ENCODE measurements at regions not wholly inside any gene's neighbourhood (a gene's known extent, or its start where the extent isn't known, plus 50 kb on each side); places are given as distances from the start of the nearest gene placed in this dataset.

DNA sequence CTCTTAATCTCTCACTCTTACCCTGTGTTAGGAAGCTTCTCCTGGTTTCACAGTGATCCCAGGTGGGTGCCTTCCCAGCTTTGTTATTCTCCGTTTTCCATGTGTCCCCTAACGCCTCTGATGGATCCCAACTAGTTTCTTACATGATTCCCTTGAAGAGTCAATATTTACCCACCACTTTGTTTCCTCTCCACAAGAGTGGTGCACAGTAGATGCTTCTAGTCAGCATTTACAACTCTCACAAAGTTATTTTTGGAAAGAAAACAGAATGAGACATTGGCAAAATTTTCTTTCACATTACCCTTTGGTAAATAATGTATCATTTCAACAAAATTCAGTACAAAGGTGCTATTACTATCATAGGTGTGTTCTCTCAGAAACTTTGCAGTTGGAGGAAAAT, 1611.1 kb upstream of the ZEB2 start:
- no peak for DNase-seq (ENCODE audit: low spot score)

DNA sequence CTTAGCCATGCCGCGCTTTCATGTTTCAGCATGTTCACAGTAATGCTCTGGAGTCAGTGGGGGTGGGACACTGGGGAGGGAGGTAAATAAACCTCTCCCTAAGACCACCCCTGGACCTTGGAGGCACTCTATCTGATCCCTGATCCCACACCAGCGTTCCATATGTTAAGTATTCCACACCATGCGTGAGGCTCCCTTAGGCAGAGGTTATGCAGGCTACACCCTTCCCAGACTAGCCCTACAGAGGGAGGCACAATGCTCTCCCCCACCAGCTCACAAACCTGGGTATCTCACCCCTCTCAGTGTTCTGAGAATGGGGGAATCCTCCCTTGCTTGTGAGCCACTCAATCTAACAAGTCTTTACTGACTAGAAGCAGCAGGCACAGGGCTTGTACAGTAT, 1610.4 kb upstream of the ZEB2 start:
- no peak for DNase-seq (ENCODE audit: low spot score)

DNA sequence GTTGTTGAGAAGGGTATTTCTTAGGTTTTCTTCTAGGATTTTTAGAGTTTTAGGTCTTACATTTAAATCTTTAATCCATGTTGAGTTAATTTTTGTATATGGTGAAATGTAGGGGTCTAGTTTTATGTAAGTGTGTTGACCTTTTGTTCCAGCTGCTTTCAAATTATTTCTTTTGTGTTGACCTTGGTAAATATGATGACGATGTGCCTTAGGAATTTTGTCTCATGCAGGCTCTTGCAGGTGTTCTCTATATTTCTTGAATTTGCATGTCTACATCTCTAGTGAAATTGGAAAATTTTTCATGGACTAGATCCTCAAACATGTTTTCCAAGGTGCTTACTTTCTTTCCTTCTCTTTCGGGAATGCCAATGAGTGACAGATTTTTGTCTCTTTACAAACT, 1609.3 kb upstream of the ZEB2 start:
- DNase-seq (ENCODE audit: low spot score): no peak

DNA sequence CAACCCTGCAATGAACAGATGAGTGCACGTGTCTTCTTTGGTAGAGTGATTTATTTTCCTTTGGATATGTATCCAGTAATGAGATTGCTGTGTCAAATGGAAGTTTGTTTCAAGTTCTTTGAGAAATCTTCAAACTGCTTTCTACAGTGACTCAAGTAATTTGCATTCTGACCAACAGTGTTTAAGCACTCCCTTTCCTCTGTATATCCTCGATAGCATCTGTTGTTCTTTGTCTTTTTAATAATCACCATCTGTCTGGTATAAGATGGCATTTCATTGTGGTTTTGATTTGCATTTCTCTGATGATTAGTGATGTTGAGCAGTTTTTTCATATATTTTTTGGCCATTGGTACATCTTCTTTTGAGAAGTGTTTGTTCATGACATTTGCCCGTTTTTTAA, 1608.3 kb upstream of the ZEB2 start:
- no peak for DNase-seq (ENCODE audit: low spot score)

DNA sequence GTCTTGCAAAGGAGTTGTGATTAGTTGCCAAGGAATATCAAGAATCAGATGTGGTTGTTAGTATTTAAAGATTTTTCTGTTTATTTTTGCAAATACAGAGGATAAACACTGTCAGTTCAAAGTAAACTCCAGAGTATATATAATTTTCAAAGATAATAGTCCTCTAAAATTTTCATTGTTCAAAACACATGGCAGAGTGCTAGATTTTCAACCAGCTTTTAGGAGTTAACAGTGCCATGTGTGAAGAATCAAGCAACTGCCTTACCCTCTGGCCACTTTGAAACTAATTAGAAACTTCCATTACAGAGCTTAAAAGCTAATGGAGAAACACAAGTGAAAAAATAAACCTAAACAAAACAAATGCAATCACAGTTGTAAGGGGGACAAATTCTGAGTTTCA, 1605.6 kb upstream of the ZEB2 start:
- DNase-seq (ENCODE audit: low spot score): no peak

DNA sequence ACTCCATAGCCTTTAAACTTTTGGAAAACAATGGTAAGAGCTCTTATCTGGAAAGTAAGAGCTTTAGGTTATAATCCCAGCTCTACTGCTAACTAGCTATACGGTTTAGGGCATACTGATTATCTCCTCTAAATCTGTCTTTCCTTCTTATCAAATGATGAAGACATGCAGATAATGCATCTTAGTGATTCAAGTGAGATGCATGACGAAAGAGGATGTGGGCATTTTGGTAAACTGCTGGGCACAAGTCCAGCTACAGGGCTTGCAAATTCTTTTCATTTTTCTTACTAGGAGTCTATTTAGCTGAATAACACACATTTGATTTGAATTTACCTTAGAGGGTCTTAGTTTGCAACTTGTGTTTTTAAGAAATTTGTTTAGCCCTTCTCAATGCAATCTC, 1604.8 kb upstream of the ZEB2 start:
- DNase-seq (ENCODE audit: low spot score): no peak

DNA sequence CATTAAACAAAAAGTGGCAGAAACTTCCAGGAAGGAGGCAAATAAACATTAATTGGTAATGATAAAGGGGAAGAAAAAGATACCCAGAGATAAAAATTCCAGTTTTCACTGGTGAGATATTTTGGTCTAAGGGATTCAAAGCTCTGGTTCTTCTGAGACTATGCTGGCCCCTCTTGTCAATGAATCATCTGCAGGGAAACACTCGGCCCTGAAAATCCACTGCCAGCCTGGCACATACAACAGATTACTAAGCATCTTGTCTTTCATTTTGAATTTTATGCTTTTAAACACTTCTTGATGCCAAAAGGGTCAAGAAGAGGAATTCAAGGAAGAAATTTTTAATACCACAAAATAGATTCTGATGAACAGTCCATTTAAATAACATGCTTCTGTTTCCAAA, 1603.8 kb upstream of the ZEB2 start:
- DNase-seq (ENCODE audit: low spot score): no peak

DNA sequence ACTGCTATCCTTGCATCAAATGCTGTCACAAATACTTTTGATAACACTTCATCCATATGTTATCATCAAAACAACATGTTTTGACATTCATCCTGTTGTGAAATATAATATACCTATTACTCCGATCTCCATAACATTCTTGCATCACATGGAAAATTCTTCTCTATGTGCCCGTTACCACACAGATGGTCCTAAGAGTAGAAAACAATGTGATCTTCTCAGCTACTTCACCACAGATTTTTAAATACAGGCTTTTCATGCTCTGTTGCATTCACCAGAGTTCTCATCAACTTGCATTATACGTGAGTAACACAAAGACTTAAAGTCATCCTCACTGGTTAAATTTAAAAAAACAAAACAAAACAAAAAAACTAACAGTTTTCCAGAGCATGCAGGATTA, 1603.3 kb upstream of the ZEB2 start:
- DNase-seq (ENCODE audit: low spot score): no peak

DNA sequence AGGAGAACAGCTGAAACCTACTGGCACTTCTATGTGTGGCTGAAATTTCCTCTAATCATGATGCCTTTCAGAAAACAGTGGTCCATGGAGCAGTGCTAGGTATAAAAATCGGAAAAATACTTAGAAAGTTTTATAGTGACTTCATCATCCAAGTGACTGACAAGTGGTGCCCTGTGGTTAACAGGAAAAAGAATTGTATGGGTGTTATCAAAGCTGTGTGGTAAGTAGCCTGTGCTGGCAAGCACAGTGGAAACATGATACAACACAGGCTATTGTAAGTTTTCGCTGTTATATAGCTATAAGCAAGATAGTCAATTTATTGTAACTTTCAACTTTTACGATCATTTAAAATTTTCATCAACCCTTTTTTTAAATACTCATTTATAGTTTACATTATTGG, 1599.7 kb upstream of the ZEB2 start:
- no peak for DNase-seq (ENCODE audit: low spot score)

DNA sequence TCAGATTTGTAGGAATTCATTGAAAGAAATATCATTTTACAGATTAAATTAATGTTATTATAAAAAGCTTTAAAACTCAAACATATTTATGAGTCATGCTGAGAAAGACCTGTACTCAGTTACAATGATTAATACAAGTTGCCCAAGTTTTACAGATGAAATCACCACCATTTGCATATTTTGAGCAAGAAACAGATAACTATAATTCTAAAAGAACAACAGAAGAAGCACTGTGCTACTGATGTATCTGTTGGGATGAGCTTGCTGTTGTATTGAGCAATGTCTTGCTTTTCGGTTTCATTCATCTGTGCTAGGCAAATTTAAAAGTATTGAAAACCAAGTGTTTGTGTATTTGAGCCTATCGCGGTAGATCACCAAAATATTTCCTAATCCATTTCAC, 1589.1 kb upstream of the ZEB2 start:
- no peak for DNase-seq (ENCODE audit: low spot score)

DNA sequence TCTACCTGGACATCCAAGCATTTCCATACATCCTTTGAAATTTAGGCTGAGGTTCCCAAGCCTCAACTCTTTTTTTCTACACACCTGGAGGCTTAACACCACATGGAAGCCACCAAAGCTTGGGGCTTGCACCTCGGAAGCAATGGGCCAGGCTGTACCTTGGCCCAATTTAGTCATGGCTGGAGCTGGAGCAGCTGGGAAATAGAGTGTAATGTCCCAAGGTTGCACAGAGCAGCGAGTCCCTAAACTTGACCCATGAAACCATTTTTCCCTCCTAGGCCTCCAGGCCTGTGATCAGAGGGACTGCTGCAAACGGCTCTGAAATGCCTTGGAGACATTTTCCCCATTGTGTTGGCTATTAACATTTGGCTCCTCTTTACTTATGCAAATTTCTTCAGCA, 1574.3 kb upstream of the ZEB2 start:
- DNase-seq (ENCODE audit: low spot score): no peak

DNA sequence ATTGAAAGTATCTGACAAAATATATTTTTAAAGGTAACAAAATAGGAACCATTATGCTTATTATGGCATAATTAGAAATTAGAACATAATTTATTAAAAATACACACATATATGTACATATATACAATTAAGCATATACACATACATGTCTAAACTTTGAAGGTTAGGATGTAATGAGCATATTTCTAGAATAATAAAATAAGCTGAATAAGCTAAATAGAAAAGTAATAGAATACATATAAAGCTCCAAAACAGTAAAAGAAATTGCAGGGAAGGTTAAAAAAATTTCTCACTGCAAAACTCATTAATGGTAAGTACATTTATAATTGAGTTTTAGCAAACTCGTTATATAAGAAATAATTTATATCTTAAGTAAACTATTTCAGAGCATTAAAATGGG, 1561.5 kb upstream of the ZEB2 start:
- no peak for DNase-seq (ENCODE audit: low spot score)

DNA sequence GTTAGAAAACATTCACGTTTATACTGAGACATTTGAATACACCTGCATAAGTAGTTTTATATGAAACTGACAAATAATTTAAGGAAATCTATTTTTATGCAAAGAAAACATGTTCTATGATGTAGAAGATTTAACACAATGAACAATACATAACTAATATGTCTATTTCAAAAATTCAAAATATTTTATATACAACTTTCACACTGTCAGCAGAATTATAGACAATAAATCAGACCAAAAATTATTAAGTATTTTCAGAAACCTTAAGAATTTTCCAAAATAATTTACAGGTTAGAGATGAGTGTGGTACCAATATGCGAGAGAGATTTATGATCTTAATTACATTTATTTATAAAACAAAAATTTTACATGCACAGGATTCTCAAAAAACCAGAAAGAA, 1561.0 kb upstream of the ZEB2 start:
- DNase-seq (ENCODE audit: low spot score): no peak

DNA sequence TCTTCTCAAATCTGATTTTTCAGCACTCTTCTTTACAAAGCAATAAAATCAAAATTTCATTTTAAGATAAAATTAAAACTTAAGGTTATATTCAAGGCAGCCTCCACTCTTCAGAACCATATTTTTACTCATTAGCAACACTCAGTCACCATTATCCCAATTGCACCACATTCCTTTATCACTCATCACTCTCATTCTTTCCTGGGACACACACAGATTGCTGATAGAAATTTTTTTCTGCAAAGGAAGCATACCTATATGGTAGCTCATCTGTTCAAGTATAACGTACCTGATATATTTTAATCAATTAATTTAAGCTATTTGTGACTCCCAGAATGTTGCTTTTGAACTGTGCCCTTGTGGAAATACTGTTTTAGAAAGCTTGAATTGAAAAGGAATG, 1559.3 kb upstream of the ZEB2 start:
- no peak for DNase-seq (ENCODE audit: low spot score)

DNA sequence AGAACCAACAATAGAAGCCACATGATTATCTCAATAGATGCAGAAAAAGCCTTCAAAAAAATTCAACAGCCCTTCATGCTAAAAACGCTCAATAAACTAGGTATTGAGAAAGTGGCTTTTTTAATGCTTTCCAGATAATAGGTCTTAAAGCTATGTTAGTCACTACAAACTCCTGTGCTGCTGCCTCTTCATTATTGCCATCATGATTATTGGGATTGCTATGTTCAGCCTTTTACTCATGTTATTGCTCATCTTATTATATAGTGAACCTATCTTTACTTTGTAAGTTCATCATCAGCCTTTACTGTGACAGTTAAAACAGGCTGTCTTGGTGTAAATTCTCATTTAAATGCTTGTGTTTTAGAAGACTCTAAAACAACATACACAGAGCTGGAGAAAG, 1557.2 kb upstream of the ZEB2 start:
- DNase-seq (ENCODE audit: low spot score): no peak

DNA sequence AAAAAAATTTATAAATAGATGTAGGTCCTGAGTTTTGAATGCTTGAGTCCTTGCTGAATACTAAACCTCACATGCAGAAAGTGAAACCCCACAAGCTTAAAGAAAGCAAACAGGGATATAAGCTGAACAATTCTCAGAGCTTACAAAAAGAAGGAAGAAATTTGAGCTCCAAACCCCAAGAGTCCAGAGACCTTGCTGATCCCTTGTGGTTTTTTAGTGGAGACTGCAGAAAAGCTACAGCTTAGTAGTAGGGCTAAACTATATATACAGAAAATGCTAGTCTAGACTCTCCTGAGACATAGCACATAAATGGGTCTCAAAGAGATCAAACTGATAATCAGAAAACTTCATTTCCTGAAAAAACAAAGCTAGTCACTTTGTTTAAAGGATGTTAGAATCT, 1548.1 kb upstream of the ZEB2 start:
- no peak for DNase-seq (ENCODE audit: low spot score)

DNA sequence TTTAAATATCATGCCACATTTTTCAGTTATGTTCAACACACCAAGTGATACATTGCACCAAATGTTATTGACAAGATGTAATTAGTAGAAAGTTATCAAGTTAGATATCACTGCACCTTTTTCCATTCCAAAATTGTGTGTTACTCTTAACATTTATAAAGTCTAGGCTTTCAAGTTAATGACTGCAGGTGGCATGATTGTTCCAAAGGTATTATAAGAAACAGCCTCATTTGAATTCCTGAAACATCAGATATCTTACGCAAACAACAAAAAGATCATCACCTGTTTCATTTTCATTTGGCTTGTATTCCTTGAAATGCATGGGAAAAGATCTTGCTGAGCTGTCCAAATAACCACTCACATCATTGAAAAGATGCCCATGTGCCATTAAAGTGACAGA, 1528.2 kb upstream of the ZEB2 start:
- no peak for DNase-seq (ENCODE audit: low spot score)

DNA sequence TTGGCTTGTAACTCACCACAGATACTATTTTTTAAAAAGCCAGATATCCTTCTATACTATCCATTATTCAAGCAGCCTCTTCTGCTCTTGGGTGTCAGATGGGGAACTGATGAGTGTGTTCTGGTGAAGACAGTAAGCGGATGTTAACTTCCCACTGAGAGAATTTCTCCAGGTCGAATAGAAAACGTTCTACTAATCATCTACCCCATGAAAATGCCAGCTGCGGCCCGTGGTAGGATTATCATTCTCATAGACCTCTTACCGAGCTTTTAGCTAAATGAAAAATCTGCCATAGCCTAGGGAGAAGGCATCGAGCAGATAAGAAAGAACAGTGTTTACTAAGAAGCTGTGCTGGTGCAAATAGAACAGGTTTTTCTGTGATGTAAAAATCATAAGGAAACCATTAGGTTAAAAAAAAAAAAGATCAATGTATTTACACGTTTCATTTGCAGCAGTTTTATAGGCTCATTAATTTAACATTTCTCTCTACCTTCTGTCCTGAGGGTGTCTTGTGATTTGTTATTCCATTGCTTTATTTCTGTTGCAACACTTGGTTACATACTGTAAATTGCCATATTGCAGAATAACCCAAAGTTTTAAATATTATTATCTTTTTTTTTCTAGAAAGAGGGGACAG, 1521.5 kb upstream of the ZEB2 start:
- no peak for DNase-seq (ENCODE audit: low spot score)

DNA sequence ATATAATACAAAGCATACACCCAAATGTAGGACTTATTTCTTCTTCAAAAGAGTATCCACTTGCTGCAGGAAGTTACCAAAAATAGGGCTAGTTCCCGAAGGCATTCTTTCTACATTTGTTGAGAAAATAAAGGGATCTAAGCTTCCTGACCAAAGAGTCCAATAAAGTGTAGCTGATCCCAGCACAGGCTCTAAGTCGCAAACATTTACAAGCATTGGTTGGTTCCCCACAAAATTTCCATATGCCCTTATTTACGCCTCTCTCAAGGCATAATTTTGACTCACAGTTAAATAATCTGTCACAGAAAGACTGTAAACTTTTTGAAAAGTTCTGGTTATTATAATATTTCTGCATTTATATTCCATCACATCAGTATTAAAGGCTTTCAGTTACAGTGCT, 1520.1 kb upstream of the ZEB2 start:
- no peak for DNase-seq (ENCODE audit: low spot score)

DNA sequence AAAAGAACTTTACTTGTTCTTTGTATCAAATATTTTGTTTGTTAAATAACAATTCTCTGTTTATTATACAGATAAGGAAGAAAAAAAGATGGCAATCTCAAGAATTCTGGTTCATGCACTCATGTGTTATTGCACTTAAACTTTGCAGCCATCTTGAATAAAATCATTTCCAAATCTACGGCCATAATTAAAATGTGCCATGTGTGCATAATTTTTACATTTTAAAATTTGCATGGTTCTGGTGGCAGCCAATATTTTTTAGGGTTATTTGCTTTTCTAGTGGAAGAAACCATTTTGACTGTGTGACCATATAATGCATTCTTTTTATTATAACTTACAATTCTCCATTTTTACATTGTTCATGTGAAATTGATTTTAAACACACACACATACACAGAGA, 1518.1 kb upstream of the ZEB2 start:
- DNase-seq (ENCODE audit: low spot score): no peak

DNA sequence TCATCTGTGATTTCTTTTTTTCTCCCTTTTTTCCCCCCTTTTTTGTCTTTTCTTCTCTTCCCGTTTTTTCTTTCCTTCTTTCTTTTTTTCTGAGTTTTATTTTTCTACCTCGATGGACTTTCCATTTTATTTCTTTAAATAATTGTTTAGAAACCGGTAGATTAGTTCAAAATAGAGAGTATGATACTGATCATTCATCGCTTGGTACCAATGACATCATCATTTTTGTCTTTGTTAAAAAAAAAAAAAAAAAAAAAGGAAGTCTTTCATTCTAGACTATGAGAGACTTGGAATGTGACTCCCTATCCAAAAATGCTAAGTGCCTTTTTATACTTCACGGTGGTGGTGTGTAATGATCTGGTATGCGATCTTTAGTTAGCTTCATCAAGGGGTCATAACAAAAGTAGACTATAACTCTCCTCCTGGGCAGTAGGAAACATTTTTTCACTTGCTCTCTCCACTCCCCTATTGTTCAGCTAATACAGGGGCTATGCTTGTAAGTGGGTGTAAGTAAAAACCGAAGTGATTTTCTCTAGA, 1517.5 kb upstream of the ZEB2 start:
- no peak for DNase-seq (ENCODE audit: low spot score)

DNA sequence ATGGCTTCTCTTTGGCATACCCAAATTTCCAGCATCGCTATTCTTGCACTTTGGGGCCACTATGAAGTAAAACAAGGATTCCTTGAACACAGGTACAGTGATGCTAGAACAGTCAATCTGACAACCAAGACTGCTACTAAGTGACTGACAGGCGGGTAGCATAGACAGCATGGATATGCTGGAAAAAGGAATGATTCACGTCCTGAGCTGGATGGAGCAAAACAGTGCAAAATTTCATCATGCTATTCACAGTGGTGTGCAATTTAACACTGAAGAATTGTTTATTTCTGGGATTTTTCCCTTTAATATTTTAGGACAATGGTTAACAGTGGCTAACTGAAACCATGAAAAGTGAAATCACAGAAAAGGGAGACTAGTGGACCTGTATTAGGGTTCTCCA, 1511.2 kb upstream of the ZEB2 start:
- DNase-seq (ENCODE audit: low spot score): no peak

DNA sequence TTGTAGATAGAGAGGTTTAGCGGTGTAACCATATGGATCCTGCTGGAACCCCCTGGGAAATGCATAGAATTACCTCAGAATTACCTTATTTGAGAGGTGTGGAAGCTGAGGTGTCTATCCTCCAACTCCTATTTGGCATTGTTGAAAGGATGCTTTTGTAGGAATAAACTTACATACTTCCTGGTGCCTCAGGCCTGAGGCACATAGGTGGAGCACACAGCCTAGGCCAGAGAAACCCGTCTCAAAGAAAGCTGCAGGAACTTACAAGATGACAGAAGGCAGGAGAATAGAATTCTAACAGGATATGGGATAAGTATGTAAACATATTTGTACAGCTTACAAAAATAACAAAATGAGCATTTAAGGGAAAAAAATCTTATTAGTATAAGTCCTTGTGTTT, 1507.2 kb upstream of the ZEB2 start:
- DNase-seq (ENCODE audit: low spot score): no peak

DNA sequence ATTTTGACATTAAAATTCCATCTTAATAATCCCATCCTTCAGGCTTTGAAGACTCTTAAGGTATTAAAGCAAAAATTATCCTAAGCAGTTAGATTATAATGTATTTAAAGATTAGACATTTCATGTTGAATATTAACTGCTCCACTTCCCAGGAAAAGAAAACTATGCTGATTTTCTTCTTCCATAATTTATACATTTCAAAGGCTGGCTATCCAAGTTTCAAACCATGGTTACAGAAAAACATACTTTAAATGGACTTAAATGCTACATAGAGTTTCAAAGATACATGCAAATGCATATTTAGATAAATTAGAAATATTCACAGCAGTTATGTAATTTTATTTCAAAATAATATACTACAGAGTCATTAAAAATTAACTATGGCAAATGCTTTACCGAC, 1505.6 kb upstream of the ZEB2 start:
- no peak for DNase-seq (ENCODE audit: low spot score)

DNA sequence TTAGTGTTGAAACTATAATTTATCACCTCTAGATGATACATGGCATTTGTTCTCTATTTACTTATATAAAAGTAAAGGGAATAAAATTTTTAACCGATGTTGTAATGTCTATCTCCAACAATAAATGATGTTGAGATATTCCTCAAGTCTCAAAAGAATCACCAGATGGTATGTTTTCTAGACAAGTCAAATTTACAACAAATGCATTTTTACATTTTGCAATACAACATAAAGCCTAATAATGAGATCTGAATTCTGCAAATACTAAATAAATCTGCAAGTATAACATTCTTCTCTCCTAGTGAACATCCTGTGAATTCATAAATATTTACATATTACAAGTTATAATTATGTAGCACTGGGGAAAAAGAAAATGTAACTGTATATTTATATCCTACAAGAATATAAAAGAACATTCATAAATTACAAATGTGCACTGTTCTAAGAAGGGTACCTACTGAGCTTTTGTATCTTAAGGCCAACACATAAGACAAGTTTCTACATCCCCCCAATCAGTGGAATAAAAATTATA, 1504.4 kb upstream of the ZEB2 start:
- DNase-seq (ENCODE audit: low spot score): no peak

Measured in SW480 (cell line).